Vagina (tissue), 2 donors: ENCODE measurements at regions not wholly inside any gene's neighbourhood (a gene's known extent, or its start where the extent isn't known, plus 50 kb on each side); places are given as distances from the start of the nearest gene placed in this dataset.

Experiments
- POLR2A ChIP-seq, 2 donors: fragments of 450-650 bp; IDR thresholded peaks; one replicate each; pipeline ENCODE4 v1.6.1; 2017; ENCODE audit warnings: antibody characterized with exemption in 2 of 2, mild to moderate bottlenecking in 2 of 2, moderate library complexity in 2 of 2
- TF ChIP-seq, protein P1 (sequence below), 3 experiments: fragments of 450-650 bp in 2 of 3; fragments of 200-600 bp in 1 of 3; sonication (generic) in 1 of 3; IDR thresholded peaks; one replicate each; pipeline ENCODE4 v1.5.1; 2017 to 2019; ENCODE audit warnings: antibody characterized with exemption in 3 of 3, mild to moderate bottlenecking in 2 of 3, moderate library complexity in 2 of 3

DNA sequence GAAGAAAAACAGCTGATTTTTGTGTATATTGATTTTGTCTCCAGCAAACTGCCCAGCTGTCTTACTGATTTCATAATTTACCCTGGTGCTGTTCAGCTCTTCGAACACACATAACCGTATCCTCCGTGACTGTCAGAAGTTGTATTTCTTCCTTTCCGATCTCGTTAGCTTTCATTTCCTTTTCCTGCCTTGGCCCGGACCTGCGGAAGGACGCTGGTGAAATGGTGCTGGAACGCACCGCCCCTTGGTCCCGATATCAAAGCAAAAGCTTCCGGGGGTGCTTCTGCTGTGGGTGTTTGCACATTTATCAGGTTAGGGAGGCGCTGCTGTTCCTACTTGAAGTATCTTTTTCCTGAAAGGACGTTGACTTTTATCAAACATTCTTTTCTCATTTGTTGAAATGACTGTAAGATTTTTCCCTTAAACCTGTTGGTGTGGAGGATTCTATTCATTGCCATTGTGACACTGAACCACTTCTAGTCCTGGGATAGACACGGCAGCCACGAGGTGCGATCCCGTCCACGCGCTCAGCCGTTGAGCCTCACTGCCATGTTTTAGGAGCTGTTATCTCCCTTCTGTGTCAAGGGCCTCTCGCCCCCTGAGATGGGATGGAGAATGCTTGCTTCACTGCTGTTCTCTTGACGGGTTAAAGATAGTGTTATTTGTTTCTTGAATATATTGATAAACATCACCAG is 72.6 kb downstream of the FOXL3 start:
- TF ChIP-seq, protein P1, sequence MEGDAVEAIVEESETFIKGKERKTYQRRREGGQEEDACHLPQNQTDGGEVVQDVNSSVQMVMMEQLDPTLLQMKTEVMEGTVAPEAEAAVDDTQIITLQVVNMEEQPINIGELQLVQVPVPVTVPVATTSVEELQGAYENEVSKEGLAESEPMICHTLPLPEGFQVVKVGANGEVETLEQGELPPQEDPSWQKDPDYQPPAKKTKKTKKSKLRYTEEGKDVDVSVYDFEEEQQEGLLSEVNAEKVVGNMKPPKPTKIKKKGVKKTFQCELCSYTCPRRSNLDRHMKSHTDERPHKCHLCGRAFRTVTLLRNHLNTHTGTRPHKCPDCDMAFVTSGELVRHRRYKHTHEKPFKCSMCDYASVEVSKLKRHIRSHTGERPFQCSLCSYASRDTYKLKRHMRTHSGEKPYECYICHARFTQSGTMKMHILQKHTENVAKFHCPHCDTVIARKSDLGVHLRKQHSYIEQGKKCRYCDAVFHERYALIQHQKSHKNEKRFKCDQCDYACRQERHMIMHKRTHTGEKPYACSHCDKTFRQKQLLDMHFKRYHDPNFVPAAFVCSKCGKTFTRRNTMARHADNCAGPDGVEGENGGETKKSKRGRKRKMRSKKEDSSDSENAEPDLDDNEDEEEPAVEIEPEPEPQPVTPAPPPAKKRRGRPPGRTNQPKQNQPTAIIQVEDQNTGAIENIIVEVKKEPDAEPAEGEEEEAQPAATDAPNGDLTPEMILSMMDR (IDR thresholded peaks at IDR 0.05): no peak
- TF ChIP-seq POLR2A (IDR thresholded peaks at IDR 0.05): no peak
